Activated naive CD4-positive, alpha-beta T cell treated with anti-CD3 and anti-CD28 coated beads, Interleukin-2, amount 50 U/mL, for 72 hours (primary cell): ENCODE measurements at regions not wholly inside any gene's neighbourhood (a gene's known extent, or its start where the extent isn't known, plus 50 kb on each side); places are given as distances from the start of the nearest gene placed in this dataset.

Source experiments
- ATAC-seq, 2 donors: fragments of 150-1000 bp; cut with Tn5 transposase; 2 replicates each; pipeline ENCODE4 v1.10.0; 2021; ENCODE audit warnings: mild to moderate bottlenecking in 2 of 2, moderate library complexity in 2 of 2
- DNase-seq, 2 donors: peaks; one replicate each; pipeline ENCODE4 v3.0.0; 2021 to 2022; ENCODE audit warnings: low spot score in 2 of 2
- H3K27ac Mint-ChIP-seq, 2 donors: one replicate each; pipeline ENCODE4 v1.8.0; 2022; ENCODE audit warnings: mild to moderate bottlenecking in 2 of 2, mixed read lengths in 2 of 2
- H3K36me3 Mint-ChIP-seq, 2 donors: one replicate each; pipeline ENCODE4 v1.8.0; 2022; ENCODE audit warnings: mixed read lengths in 2 of 2
- H3K9me3 Mint-ChIP-seq, 2 donors: one replicate each; pipeline ENCODE4 v1.8.0; 2022; ENCODE audit warnings: mixed read lengths in 2 of 2

DNA sequence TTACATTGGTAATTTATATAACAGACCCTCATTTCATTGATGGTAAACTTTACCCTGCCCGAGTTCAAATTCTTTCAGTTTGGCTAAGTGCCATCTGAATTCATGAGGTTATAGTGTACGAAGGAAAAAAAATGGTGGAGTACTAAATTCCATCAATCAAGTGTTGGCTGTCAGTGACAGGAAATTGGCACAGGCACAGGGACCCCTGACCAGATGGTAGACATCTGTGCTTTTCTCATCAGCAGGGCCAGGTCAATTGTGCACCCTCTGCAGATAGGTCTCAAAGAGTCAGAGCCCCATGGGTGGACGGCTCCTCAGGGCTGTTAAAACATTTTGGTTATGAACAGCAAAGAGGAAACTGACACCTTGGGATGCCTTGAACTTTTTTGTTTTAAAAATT lies 439.2 kb downstream of the SETBP1 start:
- Mint-ChIP-seq H3K9me3 (peaks cover 0 to 6% of the 10 kb centered on the region in 2 donors), H3K27ac (no peak overlapping the region)
- ATAC-seq = no peak

DNA sequence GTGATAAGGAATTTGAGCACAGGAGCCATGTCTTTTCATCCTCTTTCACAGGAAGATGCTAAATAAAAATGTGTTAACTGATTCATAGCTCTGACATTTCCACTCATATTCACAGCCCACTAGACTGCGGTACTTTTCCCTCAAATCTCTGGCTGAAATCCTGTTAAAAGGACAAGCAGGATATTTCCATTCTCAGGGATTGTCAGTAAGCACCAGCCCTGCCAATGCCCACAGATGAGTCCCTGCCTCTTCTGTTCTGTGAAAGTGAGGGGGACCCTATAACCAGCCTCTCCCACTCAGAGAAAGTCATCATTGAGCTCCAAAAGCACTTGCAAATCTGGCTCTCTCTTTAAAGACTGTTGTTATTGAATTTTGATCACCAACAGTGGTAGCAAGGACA lies 440.5 kb downstream of the SETBP1 start:
- no peak for DNase-seq
- no peak for ATAC-seq
- peaks cover 0 to 6% of the 10 kb centered on the region in 2 donors for H3K9me3 Mint-ChIP-seq
- H3K27ac Mint-ChIP-seq = no peak overlapping the region
- no peaks in the 10 kb centered on the region for H3K36me3 Mint-ChIP-seq

More for the DNA sequence above, 439.2 kb downstream of the SETBP1 start:
- DNase-seq = no peak
- H3K36me3 Mint-ChIP-seq = no peaks in the 10 kb centered on the region

DNA sequence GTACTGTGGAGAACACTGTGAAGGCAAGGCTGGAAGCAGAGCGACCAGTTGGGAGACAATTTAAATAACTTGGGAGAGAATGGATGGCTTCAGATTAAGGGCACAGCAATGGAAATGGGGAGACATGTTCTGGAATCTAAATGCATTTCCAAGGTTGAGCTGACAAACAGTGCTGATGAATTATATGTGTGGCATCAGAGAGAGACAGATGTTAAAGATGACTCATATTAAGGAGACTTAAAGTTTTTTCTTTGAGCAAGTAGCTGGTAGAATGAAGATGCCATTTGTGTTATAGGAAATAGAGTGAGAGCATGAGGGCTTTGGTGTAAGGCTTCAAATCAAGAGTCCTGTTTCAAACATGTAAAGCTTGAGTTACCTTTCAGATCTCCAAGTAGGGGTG lies 441.8 kb downstream of the SETBP1 start:
- Mint-ChIP-seq H3K36me3 (no peaks in the 10 kb centered on the region), H3K9me3 (peaks cover 0 to 6% of the 10 kb centered on the region in 2 donors), H3K27ac (no peak overlapping the region)
- ATAC-seq (no peak), DNase-seq (no peak)

DNA sequence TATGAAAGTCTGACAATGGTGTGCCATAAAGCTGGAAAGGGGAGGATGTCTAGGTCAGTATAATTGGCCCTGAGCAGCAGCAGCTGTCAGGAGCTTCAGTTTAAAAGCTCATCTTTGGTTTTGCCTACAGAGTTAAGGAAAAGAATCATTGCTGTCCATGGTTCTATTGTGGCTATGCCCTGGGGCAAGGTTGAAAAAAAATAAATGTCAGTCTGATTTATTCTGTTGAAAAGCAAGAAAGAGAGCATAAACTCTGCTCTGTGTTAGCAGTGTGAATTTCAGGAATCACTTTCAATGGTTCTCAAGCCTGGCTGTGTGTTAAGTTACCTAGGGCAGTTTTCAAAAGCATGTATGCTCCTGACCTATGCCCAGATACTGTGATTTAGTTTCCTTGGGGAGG lies 446.7 kb downstream of the SETBP1 start:
- no peak overlapping the region for H3K27ac Mint-ChIP-seq
- H3K9me3 Mint-ChIP-seq = peaks cover 4 to 7% of the 10 kb centered on the region in 2 donors
- H3K36me3 Mint-ChIP-seq = no peaks in the 10 kb centered on the region
- ATAC-seq (no peak), DNase-seq (no peak)

DNA sequence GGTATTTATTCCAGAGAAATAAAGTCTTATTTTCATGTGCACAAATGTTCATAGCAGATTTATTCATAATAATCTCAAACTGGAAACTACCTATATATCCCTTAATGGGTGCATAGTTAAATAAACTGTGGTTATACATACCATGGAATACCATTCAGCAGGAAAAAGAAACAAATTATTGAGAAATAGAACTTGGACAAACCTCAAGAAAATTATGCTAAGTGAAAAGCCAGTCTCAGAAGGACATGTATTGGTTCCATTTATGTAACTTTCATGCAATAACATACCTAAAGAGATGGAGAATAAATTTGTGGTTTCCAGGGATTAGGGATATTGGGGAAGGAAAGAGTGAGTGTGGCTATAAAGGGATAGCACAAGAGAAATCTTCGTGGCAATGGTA lies 452.6 kb downstream of the SETBP1 start:
- ATAC-seq = no peak

DNA sequence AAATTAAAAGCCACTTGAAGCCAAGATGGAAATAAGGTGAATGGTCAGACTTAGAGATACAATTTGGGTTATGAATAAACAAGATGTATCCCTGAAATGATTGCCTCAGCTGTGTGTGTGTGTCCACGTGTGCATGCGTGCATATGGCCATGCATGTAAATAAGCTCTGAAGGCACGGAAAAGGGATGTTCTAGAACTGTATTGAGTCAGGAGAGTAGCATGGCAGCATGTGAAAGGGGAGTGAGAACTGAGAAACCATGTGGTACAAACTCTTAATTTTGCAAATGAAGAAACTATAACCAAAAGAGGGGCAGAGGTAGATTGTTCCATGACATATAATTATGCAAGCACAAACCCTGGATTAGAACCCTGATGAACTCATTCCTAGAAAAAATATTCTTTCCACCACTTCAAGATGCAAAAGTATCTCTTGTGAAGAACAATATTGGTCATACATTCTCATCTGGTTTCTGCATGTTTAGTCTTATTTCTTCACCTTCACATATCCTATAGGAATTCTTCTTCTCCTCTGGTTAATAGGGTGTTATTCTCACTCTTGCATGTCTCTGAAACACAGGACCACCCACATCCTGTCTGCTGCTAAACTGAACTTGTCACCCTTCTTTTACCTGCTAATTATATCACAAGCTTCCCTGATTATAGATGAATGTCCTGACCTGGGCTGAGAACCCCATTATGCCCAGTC lies 455.8 kb downstream of the SETBP1 start:
- ATAC-seq (no peak), DNase-seq (no peak)
- H3K9me3 Mint-ChIP-seq = peaks cover 0 to 4% of the 10 kb centered on the region in 2 donors
- no peaks in the 10 kb centered on the region for H3K36me3 Mint-ChIP-seq
- no peak overlapping the region for H3K27ac Mint-ChIP-seq

More for the DNA sequence above, 452.6 kb downstream of the SETBP1 start:
- no peak overlapping the region for H3K27ac Mint-ChIP-seq
- H3K9me3 Mint-ChIP-seq = peaks cover 4 to 8% of the 10 kb centered on the region in 2 donors
- no peak for DNase-seq
- no peaks in the 10 kb centered on the region for H3K36me3 Mint-ChIP-seq

DNA sequence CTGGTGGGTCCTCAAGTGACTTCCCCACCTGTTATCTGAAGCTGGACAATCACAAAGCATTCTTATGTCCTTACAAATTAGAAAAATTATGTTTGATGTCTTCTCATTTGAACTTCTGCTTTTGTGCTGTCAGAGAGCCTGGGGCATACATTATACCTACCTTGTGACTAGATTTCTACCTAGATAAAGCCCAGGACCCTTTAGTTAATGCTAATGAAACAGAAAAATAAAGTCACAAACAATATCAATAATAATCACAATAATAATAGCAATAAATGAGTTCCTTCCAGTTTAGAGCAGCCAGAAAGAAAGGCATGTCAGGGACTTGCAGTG lies 456.4 kb downstream of the SETBP1 start:
- H3K9me3 Mint-ChIP-seq = peaks cover 0 to 4% of the 10 kb centered on the region in 2 donors
- DNase-seq = no peak
- no peaks in the 10 kb centered on the region for H3K36me3 Mint-ChIP-seq
- no peak overlapping the region for H3K27ac Mint-ChIP-seq
- ATAC-seq = no peak

DNA sequence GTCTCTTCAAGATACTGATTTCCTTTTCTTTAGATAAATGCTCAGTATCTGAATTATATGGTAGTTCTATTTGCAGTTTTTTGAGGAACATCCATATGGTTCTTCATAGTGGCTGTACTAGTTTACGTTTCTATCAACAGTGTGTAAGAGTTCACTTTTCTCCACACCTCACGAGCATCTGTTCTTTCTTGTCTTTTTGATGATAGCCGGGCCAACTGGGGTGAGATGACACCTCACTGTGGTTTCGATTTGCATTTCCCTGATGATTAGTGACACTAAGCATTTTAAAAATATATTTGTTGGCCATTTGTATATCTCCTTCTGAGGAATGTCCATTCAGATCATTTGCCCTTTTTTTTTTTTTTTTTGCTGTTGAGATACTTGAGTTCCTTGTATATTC lies 458.8 kb downstream of the SETBP1 start:
- no peak overlapping the region for H3K27ac Mint-ChIP-seq
- DNase-seq (no peak), ATAC-seq (no peak)
- peaks cover 0 to 11% of the 10 kb centered on the region in 2 donors for H3K9me3 Mint-ChIP-seq
- H3K36me3 Mint-ChIP-seq = no peaks in the 10 kb centered on the region

DNA sequence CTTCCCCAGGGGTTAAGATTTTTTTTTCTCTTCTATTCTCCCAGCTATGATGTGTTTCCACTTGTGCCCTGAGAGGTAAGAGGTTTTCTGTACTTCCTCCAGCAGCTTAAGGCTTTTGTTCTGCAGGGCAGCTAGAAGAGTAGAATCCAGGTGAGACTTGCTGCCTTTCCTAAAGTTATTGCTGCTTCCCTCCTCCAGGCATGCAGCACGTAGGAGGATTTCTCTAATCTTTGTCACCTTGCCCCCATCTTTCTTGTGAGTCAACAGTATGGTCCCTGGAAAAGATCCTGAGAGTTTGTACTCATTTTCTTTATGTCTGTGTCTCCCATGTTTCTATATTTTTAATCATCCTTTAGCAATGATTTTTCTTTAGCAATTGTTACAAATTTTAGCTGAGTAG lies 462.2 kb downstream of the SETBP1 start:
- H3K27ac Mint-ChIP-seq = no peak overlapping the region
- DNase-seq (no peak), ATAC-seq (no peak)
- H3K36me3 Mint-ChIP-seq = no peaks in the 10 kb centered on the region
- peaks cover 0 to 7% of the 10 kb centered on the region in 2 donors for H3K9me3 Mint-ChIP-seq

DNA sequence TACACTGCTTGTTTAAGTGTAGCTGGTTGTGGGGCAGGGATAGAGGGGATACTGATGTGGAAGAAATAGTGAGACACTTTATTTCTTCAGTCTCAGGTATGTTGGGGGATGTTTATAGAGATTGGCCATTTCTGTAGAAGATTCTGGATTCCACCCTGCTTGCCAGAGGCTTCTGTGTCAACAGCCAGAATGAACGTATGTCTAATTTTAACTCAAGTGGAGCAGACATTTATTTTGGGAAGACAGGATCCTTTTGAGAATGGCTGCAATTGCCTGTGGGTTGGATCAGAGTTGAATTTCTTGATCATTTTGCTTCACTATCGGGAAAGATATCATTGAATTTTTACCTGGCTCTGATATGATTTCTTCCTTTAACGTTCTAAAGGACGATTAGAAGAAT lies 465.6 kb upstream of the SLC14A2 start:
- no peak for DNase-seq
- Mint-ChIP-seq H3K9me3 (no peaks in the 10 kb centered on the region), H3K27ac (no peak overlapping the region), H3K36me3 (no peaks in the 10 kb centered on the region)
- no peak for ATAC-seq

DNA sequence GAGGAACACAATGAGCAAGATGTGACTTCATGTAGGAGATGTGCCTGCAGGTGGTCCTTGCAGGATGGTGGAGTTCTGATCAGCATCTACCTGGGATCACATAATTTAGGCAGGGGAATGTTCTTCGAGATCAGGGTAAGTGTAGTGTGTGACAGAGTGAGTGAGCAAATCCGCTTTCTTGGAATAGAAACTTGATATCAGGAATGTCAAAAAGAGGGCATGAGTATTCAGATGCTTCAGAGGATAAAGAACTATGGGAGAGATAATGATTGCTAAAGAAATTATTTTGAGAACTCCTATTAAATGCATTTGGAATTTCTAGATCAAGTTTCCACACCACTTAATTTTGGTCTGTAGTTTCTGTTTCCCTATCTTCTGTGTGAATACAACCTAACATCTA lies 463.6 kb upstream of the SLC14A2 start:
- Mint-ChIP-seq H3K9me3 (no peaks in the 10 kb centered on the region), H3K27ac (no peak overlapping the region), H3K36me3 (no peaks in the 10 kb centered on the region)
- ATAC-seq = no peak
- DNase-seq = no peak

DNA sequence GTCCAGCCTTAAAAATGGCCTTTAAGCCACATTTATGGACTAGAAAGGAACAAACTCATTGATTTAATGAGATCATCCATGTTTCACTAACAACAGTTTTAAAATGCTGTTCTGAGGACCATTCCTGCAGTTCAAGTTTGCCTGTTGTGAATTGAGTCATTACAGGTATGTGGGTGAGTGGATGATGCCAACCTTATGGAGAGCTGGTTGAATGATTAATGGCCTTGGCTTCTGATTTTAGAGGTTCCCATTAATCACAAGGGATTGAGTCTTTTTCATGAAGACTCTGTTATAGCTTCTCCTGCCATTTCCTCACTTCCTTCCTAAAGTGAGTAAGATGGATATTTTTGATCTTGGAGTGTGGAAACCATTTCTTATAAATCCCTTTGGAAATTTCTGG lies 459.8 kb upstream of the SLC14A2 start:
- ATAC-seq (no peak), DNase-seq (no peak)
- Mint-ChIP-seq H3K36me3 (no peaks in the 10 kb centered on the region), H3K27ac (no peak overlapping the region), H3K9me3 (no peaks in the 10 kb centered on the region)

DNA sequence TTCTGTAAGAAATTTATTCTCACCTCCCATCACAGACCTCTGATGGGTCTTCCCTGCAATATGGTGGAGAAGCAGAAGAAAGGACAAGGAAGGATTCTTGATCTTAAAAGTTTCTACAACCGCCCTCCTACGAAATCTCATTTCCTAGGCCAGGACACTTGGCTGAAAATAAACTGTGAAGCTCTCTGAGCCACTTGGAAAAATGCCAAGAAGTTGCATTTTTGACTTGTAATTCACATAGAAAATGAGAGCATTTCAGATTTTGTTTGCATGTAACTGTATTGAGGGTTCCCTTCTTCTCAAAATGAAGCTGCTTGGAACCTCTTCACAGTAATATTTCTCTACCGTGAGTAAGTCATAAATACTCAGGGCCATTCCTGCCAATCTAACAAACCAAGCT lies 458.3 kb upstream of the SLC14A2 start:
- H3K27ac Mint-ChIP-seq = no peak overlapping the region
- DNase-seq (no peak), ATAC-seq (no peak)
- no peaks in the 10 kb centered on the region for H3K36me3 Mint-ChIP-seq
- H3K9me3 Mint-ChIP-seq = no peaks in the 10 kb centered on the region

DNA sequence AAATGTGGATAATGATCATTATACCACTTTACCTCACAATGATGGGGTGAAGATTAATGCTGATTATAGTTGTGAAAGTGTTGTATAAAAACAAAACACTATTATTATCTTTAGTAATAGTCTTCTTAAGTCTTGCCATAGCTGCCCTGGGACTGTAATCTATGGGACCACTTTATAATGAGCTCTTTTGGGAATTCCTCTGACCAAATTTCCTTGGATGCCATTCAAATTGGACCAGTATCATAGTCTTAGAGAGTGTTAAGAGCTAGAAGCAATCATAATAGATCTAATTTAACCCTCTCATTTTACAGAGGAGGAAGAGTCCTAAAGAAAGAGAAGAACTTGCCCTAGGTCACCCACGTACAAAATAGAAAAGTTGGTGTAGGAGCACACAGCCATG lies 457.7 kb upstream of the SLC14A2 start:
- ATAC-seq (no peak), DNase-seq (no peak)
- Mint-ChIP-seq H3K27ac (no peak overlapping the region), H3K36me3 (no peaks in the 10 kb centered on the region), H3K9me3 (no peaks in the 10 kb centered on the region)

DNA sequence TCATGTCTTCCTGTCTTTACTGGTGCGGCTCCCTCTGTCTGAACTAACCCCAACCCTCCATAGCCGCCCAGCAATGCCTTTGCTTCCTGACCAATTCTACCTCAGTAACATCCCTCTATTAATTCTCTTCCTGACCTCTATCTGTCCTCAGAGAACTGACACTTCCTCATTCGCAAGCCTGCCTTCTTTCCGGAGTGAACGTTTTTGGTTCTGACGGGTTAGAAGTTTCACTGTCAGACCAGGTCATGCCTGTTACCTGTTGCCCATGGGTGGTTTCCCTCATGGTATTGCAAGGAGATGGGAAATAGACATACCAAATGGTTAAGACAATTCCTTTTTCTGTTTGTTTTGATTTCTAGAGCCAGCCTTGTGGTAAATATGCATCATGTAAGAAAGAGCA lies 453.4 kb upstream of the SLC14A2 start:
- DNase-seq (no peak), ATAC-seq (no peak)
- no peaks in the 10 kb centered on the region for H3K9me3 Mint-ChIP-seq
- no peaks in the 10 kb centered on the region for H3K36me3 Mint-ChIP-seq
- H3K27ac Mint-ChIP-seq = no peak overlapping the region

DNA sequence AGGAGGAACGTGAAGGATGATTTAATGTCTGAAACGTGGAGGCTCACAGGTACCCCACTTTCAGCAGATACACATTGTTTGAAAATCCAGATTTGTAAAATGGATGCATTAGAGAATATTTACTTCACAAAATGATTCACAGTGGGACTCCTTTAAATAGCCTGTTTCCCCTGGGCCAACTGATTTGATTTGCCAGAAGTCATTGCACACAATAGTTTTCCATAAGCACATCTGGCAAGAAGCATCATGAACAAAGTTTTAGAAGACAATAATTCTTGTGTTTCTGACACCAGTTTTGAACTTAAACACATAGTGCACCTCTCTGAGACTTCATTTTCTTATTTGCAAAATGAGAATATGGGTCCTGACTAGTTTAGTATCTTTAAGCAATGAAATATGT lies 451.4 kb upstream of the SLC14A2 start:
- DNase-seq = no peak
- Mint-ChIP-seq H3K36me3 (no peaks in the 10 kb centered on the region), H3K27ac (no peak overlapping the region), H3K9me3 (no peaks in the 10 kb centered on the region)
- no peak for ATAC-seq

DNA sequence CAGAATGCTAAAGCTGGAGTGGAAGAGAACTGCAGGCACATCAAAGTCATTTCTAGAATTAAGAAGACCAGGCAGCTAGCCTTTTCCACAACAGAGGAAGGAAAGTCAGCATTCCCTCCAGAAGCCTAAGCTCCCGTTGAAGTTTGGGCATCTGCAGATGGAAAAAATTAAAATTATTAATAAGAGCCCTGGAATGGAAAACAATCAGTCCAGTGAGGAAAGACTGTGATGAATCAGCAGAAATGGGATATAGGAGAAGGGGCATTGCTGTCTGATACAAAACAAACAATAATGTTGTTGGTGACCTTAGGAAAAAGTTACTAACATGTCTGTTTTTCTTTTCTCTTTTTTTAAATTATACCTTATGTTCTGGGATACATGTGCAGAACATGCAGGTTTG lies 450.7 kb upstream of the SLC14A2 start:
- DNase-seq = no peak
- no peaks in the 10 kb centered on the region for H3K36me3 Mint-ChIP-seq
- ATAC-seq = no peak
- H3K27ac Mint-ChIP-seq = no peak overlapping the region
- H3K9me3 Mint-ChIP-seq = no peaks in the 10 kb centered on the region

DNA sequence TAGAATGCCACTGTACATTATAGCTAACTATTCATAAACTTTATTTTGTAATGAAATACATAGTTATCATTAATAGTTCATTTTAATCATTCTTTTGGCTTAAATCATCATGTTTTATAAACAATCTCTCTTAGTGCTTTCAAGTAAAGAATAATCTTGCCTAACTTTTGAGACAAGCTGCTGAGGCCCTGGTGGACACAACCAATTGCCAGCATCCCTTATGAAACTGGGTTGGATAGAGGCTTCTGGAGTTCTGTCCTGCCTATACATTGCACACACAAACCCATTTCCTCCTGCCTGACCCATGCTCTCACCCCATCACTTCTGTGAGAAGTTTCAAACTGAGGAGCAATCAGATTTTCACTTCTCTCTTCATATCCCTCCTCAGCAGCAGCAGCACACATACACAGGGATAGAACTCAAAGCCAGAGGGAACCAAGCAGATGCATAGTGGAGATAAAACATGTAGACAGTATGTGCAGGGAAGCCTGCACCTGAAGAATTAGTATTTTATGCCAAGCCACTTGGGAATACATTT lies 450.0 kb upstream of the SLC14A2 start:
- DNase-seq (no peak), ATAC-seq (no peak)
- no peaks in the 10 kb centered on the region for H3K36me3 Mint-ChIP-seq
- H3K27ac Mint-ChIP-seq = no peak overlapping the region
- H3K9me3 Mint-ChIP-seq = no peaks in the 10 kb centered on the region
